Uterus (tissue), 2 donors: ENCODE measurements at regions not wholly inside any gene's neighbourhood (a gene's known extent, or its start where the extent isn't known, plus 50 kb on each side); places are given as distances from the start of the nearest gene placed in this dataset.

Experiments used
- POLR2A ChIP-seq, 2 donors: fragments of 450-650 bp; IDR thresholded peaks; one replicate each; pipeline ENCODE4 v1.6.1; 2016; ENCODE audit warnings: antibody characterized with exemption in 2 of 2, mild to moderate bottlenecking in 1 of 2, moderate library complexity in 1 of 2
- TF ChIP-seq, protein P1 (sequence below), 4 experiments: fragments of 200-600 bp in 2 of 4; fragments of 450-650 bp in 2 of 4; sonication (generic) in 2 of 4; IDR thresholded peaks; one replicate each; pipeline ENCODE4 v1.5.1; 2016 to 2019; ENCODE audit warnings: antibody characterized with exemption in 4 of 4, mild to moderate bottlenecking in 2 of 4, moderate library complexity in 1 of 4

GRCh38 chr5:4857761-4858160, 282.4 kb upstream of the ADAMTS16 start:
- TF ChIP-seq, protein P1, sequence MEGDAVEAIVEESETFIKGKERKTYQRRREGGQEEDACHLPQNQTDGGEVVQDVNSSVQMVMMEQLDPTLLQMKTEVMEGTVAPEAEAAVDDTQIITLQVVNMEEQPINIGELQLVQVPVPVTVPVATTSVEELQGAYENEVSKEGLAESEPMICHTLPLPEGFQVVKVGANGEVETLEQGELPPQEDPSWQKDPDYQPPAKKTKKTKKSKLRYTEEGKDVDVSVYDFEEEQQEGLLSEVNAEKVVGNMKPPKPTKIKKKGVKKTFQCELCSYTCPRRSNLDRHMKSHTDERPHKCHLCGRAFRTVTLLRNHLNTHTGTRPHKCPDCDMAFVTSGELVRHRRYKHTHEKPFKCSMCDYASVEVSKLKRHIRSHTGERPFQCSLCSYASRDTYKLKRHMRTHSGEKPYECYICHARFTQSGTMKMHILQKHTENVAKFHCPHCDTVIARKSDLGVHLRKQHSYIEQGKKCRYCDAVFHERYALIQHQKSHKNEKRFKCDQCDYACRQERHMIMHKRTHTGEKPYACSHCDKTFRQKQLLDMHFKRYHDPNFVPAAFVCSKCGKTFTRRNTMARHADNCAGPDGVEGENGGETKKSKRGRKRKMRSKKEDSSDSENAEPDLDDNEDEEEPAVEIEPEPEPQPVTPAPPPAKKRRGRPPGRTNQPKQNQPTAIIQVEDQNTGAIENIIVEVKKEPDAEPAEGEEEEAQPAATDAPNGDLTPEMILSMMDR (IDR thresholded peaks at IDR 0.05), result no peak
- TF ChIP-seq POLR2A (IDR thresholded peaks at IDR 0.05), result no peak
